SK-N-SH (cell line): ENCODE measurements at regions not wholly inside any gene's neighbourhood (a gene's known extent, or its start where the extent isn't known, plus 50 kb on each side); places are given as distances from the start of the nearest gene placed in this dataset.

Source experiments
- CTCF ChIA-PET: fragments of 300-600, 350-600 bp; formaldehyde crosslinking; extraction: SDS; loops from one replicate; lab custom pipeline; 2021; lab: Yijun Ruan, JAX
- POLR2A ChIA-PET: fragments of 350-600 bp; sonication (Branson Sonifier 250); formaldehyde crosslinking; extraction: SDS; loops from one replicate; lab custom pipeline; 2020; ENCODE audit warnings: antibody characterized with exemption, inconsistent platforms; lab: Yijun Ruan, JAX
- DNase-seq: peaks from one replicate; pipeline ENCODE4 v3.0.0; 2012
- H2AFZ ChIP-seq: fragments of 200-600 bp; sonication (generic); 2 replicates; pipeline ENCODE4 v1.8.1; 2016; ENCODE audit warnings: antibody characterized with exemption, mild to moderate bottlenecking, low read depth
- H3F3A ChIP-seq: fragments of 200-600 bp; sonication (generic); replicated peaks from 2 replicates; pipeline ENCODE3; 2016; ENCODE audit warnings: antibody characterized with exemption, mild to moderate bottlenecking; ENCODE audit not compliant: insufficient read depth
- H3K27ac ChIP-seq, 2 experiments: fragments of 200-500 bp in 1 of 2; fragments of 200-600 bp in 1 of 2; sonication (Bioruptor generic) in 1 of 2; sonication (generic), shearing (Covaris generic) in 1 of 2; 2 replicates each; pipeline versions ENCODE4 v1.5.1 to v1.6.1; 2014 to 2016; ENCODE audit warnings: low read depth in 2 of 2, inconsistent platforms in 1 of 2, low read length in 1 of 2, mild to moderate bottlenecking in 1 of 2, mixed read lengths in 1 of 2
- H3K27me3 ChIP-seq: fragments of 200-600 bp; sonication (generic), shearing (Covaris generic); 2 replicates; pipeline ENCODE4 v1.6.1; 2016; ENCODE audit warnings: mixed run types; ENCODE audit not compliant: insufficient read depth
- H3K36me3 ChIP-seq, 2 experiments: fragments of 200-500 bp in 1 of 2; fragments of 200-600 bp in 1 of 2; sonication (Bioruptor generic) in 1 of 2; sonication (generic) in 1 of 2; replicated peaks in 1 of 2; 2 replicates each; pipeline versions ENCODE3 to v1.5.1; 2014 to 2016; ENCODE audit warnings: low read length in 1 of 2, mild to moderate bottlenecking in 1 of 2; ENCODE audit not compliant: insufficient read depth in 2 of 2, control insufficient read depth in 1 of 2
- H3K4me1 ChIP-seq, 2 experiments: fragments of 200-500 bp in 1 of 2; fragments of 200-600 bp in 1 of 2; sonication (Bioruptor generic) in 1 of 2; sonication (generic), shearing (Covaris generic) in 1 of 2; 2 replicates each; pipeline versions ENCODE4 v1.5.1 to v1.6.1; 2014 to 2016; ENCODE audit warnings: low read depth in 1 of 2, low read length in 1 of 2, mixed run types in 1 of 2; ENCODE audit not compliant: insufficient read depth in 2 of 2, control insufficient read depth in 1 of 2
- H3K4me2 ChIP-seq: fragments of 200-600 bp; sonication (generic), shearing (Covaris generic); 2 replicates; pipeline ENCODE4 v1.6.1; 2017; ENCODE audit warnings: mixed run types
- H3K4me3 ChIP-seq, 2 experiments: fragments of 200-500 bp in 1 of 2; fragments of 200-600 bp in 1 of 2; sonication (Bioruptor generic) in 1 of 2; sonication (generic), shearing (Covaris generic) in 1 of 2; 2 replicates each; pipeline versions ENCODE4 v1.5.1 to v1.8.1; 2014 to 2016; ENCODE audit warnings: low read depth in 2 of 2, inconsistent platforms in 1 of 2, low read length in 1 of 2, mild to moderate bottlenecking in 1 of 2, mixed read lengths in 1 of 2, moderate library complexity in 1 of 2
- H3K79me2 ChIP-seq: fragments of 200-600 bp; sonication (generic); 2 replicates; pipeline ENCODE4 v1.8.1; 2017; ENCODE audit warnings: mild to moderate bottlenecking; ENCODE audit not compliant: insufficient read depth
- H3K9ac ChIP-seq: fragments of 200-600 bp; sonication (generic); 2 replicates; pipeline ENCODE4 v1.6.1; 2017; ENCODE audit warnings: mixed run types
- H3K9me2 ChIP-seq: fragments of 200-600 bp; sonication (generic); 2 replicates; pipeline ENCODE4 v1.6.1; 2017; ENCODE audit warnings: mixed run types
- H3K9me3 ChIP-seq: fragments of 200-600 bp; sonication (generic); 2 replicates; pipeline ENCODE4 v1.6.1; 2017; ENCODE audit warnings: mixed run types, mild to moderate bottlenecking, moderate library complexity
- H4K20me1 ChIP-seq: fragments of 200-600 bp; sonication (generic); 2 replicates; pipeline ENCODE4 v1.6.1; 2017; ENCODE audit warnings: mild to moderate bottlenecking, mixed run types; ENCODE audit not compliant: insufficient read depth
- CTCF ChIP-seq: fragments of 200-600 bp; sonication (generic); IDR thresholded peaks from 2 replicates; pipeline ENCODE4 v1.6.1; 2017; ENCODE audit warnings: antibody characterized with exemption, mild to moderate bottlenecking, moderate library complexity
- EZH2phosphoT487 ChIP-seq: fragments of 200-600 bp; sonication (generic); IDR thresholded peaks from 2 replicates; pipeline ENCODE4 v1.6.1; 2017; ENCODE audit warnings: low read depth, mixed run types, mild to moderate bottlenecking, antibody characterized with exemption, moderate library complexity, borderline replicate concordance
- FOXJ3 ChIP-seq: sonication (generic); formaldehyde crosslinking; IDR thresholded peaks from 2 replicates; pipeline ENCODE4 v1.5.1; 2020; ENCODE audit warnings: mild to moderate bottlenecking, missing genetic modification reagents
- GABPA ChIP-seq: IDR thresholded peaks from 2 replicates; pipeline ENCODE4 v1.4.0; 2012; ENCODE audit warnings: low read depth, mild to moderate bottlenecking
- NFIC ChIP-seq: IDR thresholded peaks from 2 replicates; pipeline ENCODE4 v1.4.0; 2012; ENCODE audit warnings: borderline replicate concordance
- REST ChIP-seq: IDR thresholded peaks from 2 replicates; pipeline ENCODE4 v1.6.1; 2012; ENCODE audit warnings: mild to moderate bottlenecking, low read depth, low read length, moderate library complexity
- RXRA ChIP-seq: IDR thresholded peaks from 2 replicates; pipeline ENCODE4 v1.4.0; 2012; ENCODE audit warnings: low read depth, mild to moderate bottlenecking, borderline replicate concordance
- SMC3 ChIP-seq: IDR thresholded peaks from 2 replicates; pipeline ENCODE4 v1.6.1; 2012; ENCODE audit warnings: low read depth, low read length, improper control_type of control experiment
- USF2 ChIP-seq: fragments of 150-350 bp; IDR thresholded peaks from 2 replicates; pipeline ENCODE4 v1.6.1; 2017; ENCODE audit warnings: antibody characterized with exemption, low read length, low read depth, borderline replicate concordance
- ZBTB33 ChIP-seq: IDR thresholded peaks from 2 replicates; pipeline ENCODE4 v1.4.0; 2012; ENCODE audit warnings: low read depth, borderline replicate concordance
- WGBS: methylation state at CpG from one replicate; pipeline ENCODE4 v1.1.6; 2017; ENCODE audit warnings: low lambda C conversion rate; 5-methylcytosine and 5-hydroxymethylcytosine counted together

GRCh38 chr2:143952536-143952935 is 567.4 kb downstream of the ZEB2 start:
- H3K4me2 ChIP-seq, result no peak overlapping the region
- 57% methylated on average over 1 of the region's 1 CpG for WGBS
- no peak overlapping the region for H3K27ac ChIP-seq

GRCh38 chr2:143950704-143951103 is 569.2 kb downstream of the ZEB2 start:
- Histone ChIP-seq H3K9me2 (no peaks in the 10 kb centered on the region), H3K9ac (no peak overlapping the region), H3K79me2 (no peaks in the 10 kb centered on the region), H4K20me1 (no peaks in the 10 kb centered on the region), H3K27me3 (no peaks in the 10 kb centered on the region), H3F3A (peaks cover 11% of the 10 kb centered on the region), H3K4me3 (no peak overlapping the region), H3K4me2 (no peak overlapping the region), H3K36me3 (no peaks in the 10 kb centered on the region), H2AFZ (no peak overlapping the region), H3K27ac (no peak overlapping the region), H3K4me1 (peaks cover 9 to 47% of the 10 kb centered on the region in 2 experiments), H3K9me3 (no peaks in the 10 kb centered on the region)
- TF ChIP-seq NFIC (no peak), FOXJ3 (CRISPR knock-in tag) (no peak), CTCF (no peak), ZBTB33 (no peak), EZH2phosphoT487 (no peak), REST (no peak), USF2 (no peak), RXRA (no peak), GABPA (no peak)
- ChIA-PET POLR2A (no interaction called here), CTCF (interaction anchor here (1.6 kb wide), 1 partner anchor 11 kb away, joined by 5 read pairs; no protein-coding TSS in a partner anchor)
- DNase-seq, result no peak
- whole genome bisulfite sequencing, result 83% methylated on average over 2 of the region's 2 CpGs

More at GRCh38 chr2:143952536-143952935, 567.4 kb downstream of the ZEB2 start:
- no peaks in the 10 kb centered on the region for H3K9me3 ChIP-seq
- POLR2A ChIA-PET, result no interaction called here
- no peaks in the 10 kb centered on the region for H3K9me2 ChIP-seq
- peaks cover 11 to 50% of the 10 kb centered on the region in 2 experiments for H3K4me1 ChIP-seq
- no peaks in the 10 kb centered on the region for H3K79me2 ChIP-seq
- no peaks in the 10 kb centered on the region for H4K20me1 ChIP-seq
- no peaks in the 10 kb centered on the region for H3K36me3 ChIP-seq
- H3F3A ChIP-seq, result peaks cover 11% of the 10 kb centered on the region
- H3K4me3 ChIP-seq, result no peak overlapping the region
- no peak for TF ChIP-seq RXRA
- no peak for TF ChIP-seq SMC3
- TF ChIP-seq, all 33 proteins: peak for 0
- Histone ChIP-seq H2AFZ (no peak overlapping the region), H3K27me3 (no peaks in the 10 kb centered on the region), H3K9ac (no peak overlapping the region)
- CTCF ChIA-PET, result interaction anchor here (1.1 kb wide), 1 partner anchor 13 kb away, joined by 3 read pairs; no protein-coding TSS in a partner anchor
- DNase-seq, result no peak
